ENCODE measurements at regions not wholly inside any gene's neighbourhood (a gene's known extent, or its start where the extent isn't known, plus 50 kb on each side); places are given as distances from the start of the nearest gene placed in this dataset.

GRCh38 chr20:4371623-4372251, 122.7 kb upstream of the ADRA1D start (continued):
- no peak for TF ChIP-seq SUZ12 (IDR thresholded peaks at IDR 0.05; ENCODE audit: low read length)
- TF ChIP-seq BCL11A (IDR thresholded peaks at IDR 0.05; ENCODE audit: low read depth in 2 of 2, low read length in 2 of 2) = no peak
- TF ChIP-seq ATF2 (IDR thresholded peaks at IDR 0.05; ENCODE audit: low read length) = no peak

Data from H1 (cell line).